HG03520 (cell line): ENCODE measurements at regions not wholly inside any gene's neighbourhood (a gene's known extent, or its start where the extent isn't known, plus 50 kb on each side); places are given as distances from the start of the nearest gene placed in this dataset.

Experiments used
- ATAC-seq: cut with Tn5 transposase; IDR thresholded peaks from one replicate; pipeline ENCODE4 v1.9.1; 2021; ENCODE audit warnings: mild to moderate bottlenecking, moderate library complexity; ENCODE audit not compliant: unreplicated experiment

GRCh38 chr6:82720992-82721391 is 344.6 kb downstream of the UBE3D start:
- ATAC-seq, result no peak

- ATAC-seq, result no peak
Observed at GRCh38 chr6:82735790-82736189, 329.9 kb downstream of the UBE3D start.

- ATAC-seq, result no peak
Observed at GRCh38 chr6:82737965-82738364, 327.7 kb downstream of the UBE3D start.

GRCh38 chr6:82738773-82739172 is 326.9 kb downstream of the UBE3D start:
- ATAC-seq, result no peak

- no peak for ATAC-seq
Observed at GRCh38 chr6:82739303-82739702, 326.3 kb downstream of the UBE3D start.

GRCh38 chr6:82740072-82740471 is 325.6 kb downstream of the UBE3D start:
- no peak for ATAC-seq

- no peak for ATAC-seq
Observed at GRCh38 chr6:82741325-82741995, 324.2 kb downstream of the UBE3D start.

- no peak for ATAC-seq
Observed at GRCh38 chr6:82741996-82742385, 323.6 kb downstream of the UBE3D start.

- ATAC-seq, result no peak
Observed at GRCh38 chr6:82744286-82745015, 321.2 kb downstream of the UBE3D start.

GRCh38 chr6:82750556-82750955 is 315.1 kb downstream of the UBE3D start:
- no peak for ATAC-seq

- ATAC-seq, result no peak
Observed at GRCh38 chr6:82751718-82752117, 313.9 kb downstream of the UBE3D start.

- no peak for ATAC-seq
Observed at GRCh38 chr6:82761674-82762345, 303.8 kb downstream of the UBE3D start.

- ATAC-seq, result no peak
Observed at GRCh38 chr6:82766476-82766875, 299.2 kb downstream of the UBE3D start.

GRCh38 chr6:82767037-82767436 is 298.6 kb downstream of the UBE3D start:
- ATAC-seq, result no peak

- ATAC-seq, result no peak
Observed at GRCh38 chr6:82767447-82767846, 298.2 kb downstream of the UBE3D start.

- no peak for ATAC-seq
Observed at GRCh38 chr6:82772851-82773717, 292.6 kb downstream of the UBE3D start.

- ATAC-seq, result no peak
Observed at GRCh38 chr6:82775361-82775760, 290.3 kb downstream of the UBE3D start.

GRCh38 chr6:82775981-82776380 is 289.7 kb downstream of the UBE3D start:
- no peak for ATAC-seq

- no peak for ATAC-seq
Observed at GRCh38 chr6:82779041-82779440, 286.6 kb downstream of the UBE3D start.

GRCh38 chr6:82780334-82780733 is 285.3 kb downstream of the UBE3D start:
- ATAC-seq, result no peak

GRCh38 chr6:82781620-82782204 is 283.9 kb downstream of the UBE3D start:
- ATAC-seq, result no peak
